ENCODE measurements at regions not wholly inside any gene's neighbourhood (a gene's known extent, or its start where the extent isn't known, plus 50 kb on each side); places are given as distances from the start of the nearest gene placed in this dataset.

- TF ChIP-seq POLR2AphosphoS5 (IDR thresholded peaks at IDR 0.05; ENCODE audit: insufficient read depth, low read depth, low read length) (no peak), POLR2A (IDR thresholded peaks at IDR 0.05; ENCODE audit: low read depth, low read length) (no peak), CTCF (IDR thresholded peaks at IDR 0.05; ENCODE audit: extremely low read depth in 1 of 2, insufficient read depth in 1 of 2, low read depth in 1 of 2, low read length in 2 of 2) (no peak), MAX (IDR thresholded peaks at IDR 0.05; ENCODE audit: insufficient read depth, insufficient read length) (no peak), JUN (IDR thresholded peaks at IDR 0.05; ENCODE audit: borderline replicate concordance, insufficient read depth, insufficient read length, low read depth) (no peak), EZH2 (IDR thresholded peaks at IDR 0.05; ENCODE audit: borderline replicate concordance, low read depth, low read length, severe bottlenecking) (no peak), MYC (IDR thresholded peaks at IDR 0.05; ENCODE audit: low read depth, low read length) (no peak), FOS (IDR thresholded peaks at IDR 0.05; ENCODE audit: borderline replicate concordance, insufficient read depth, low read length) (no peak), GATA2 (IDR thresholded peaks at IDR 0.05; ENCODE audit: insufficient read depth, insufficient read length, low read depth, low read length) (no peak)
These were observed 446.3 kb upstream of the MAF start for GRCh38 chr16:80046848-80047247.

Data from endothelial cell of umbilical vein (primary cell).